ENCODE measurements at regions not wholly inside any gene's neighbourhood (a gene's known extent, or its start where the extent isn't known, plus 50 kb on each side); places are given as distances from the start of the nearest gene placed in this dataset.

DNA sequence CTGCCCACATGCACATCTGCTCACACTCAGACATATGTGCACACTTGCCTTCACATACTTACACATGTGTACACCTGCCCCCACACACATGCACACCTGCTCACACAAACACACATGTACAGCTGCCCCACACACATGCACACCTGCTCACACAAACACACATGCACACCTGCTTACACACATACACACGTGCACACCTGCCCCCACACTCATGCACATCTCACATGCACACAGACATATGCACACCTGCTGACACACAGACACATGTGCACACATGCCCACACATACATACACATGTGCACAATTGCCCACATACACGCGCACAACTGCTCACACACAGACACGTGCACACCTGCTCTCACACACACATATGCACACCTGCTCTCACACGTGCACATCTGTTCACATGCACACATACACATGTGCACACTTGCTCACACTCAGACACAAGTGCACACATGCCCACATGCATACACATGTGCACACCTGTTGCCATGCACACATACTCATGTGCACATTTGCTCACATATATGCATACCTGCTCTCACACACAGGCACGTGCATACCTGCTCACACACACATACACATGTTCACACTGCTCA is 147.8 kb upstream of the FOXD4L5 start:
- TF ChIP-seq, protein P1, sequence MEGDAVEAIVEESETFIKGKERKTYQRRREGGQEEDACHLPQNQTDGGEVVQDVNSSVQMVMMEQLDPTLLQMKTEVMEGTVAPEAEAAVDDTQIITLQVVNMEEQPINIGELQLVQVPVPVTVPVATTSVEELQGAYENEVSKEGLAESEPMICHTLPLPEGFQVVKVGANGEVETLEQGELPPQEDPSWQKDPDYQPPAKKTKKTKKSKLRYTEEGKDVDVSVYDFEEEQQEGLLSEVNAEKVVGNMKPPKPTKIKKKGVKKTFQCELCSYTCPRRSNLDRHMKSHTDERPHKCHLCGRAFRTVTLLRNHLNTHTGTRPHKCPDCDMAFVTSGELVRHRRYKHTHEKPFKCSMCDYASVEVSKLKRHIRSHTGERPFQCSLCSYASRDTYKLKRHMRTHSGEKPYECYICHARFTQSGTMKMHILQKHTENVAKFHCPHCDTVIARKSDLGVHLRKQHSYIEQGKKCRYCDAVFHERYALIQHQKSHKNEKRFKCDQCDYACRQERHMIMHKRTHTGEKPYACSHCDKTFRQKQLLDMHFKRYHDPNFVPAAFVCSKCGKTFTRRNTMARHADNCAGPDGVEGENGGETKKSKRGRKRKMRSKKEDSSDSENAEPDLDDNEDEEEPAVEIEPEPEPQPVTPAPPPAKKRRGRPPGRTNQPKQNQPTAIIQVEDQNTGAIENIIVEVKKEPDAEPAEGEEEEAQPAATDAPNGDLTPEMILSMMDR (IDR thresholded peaks at IDR 0.05; ENCODE audit: insufficient read depth, low read length, poor library complexity, severe bottlenecking): no peak
- no peak for TF ChIP-seq EZH2phosphoT487 (conservative IDR thresholded peaks at IDR 0.05; ENCODE audit: low read length)
